SK-N-SH treated with all-trans-retinoic acid at 6 μM for 48 hours (cell line): ENCODE measurements at regions not wholly inside any gene's neighbourhood (a gene's known extent, or its start where the extent isn't known, plus 50 kb on each side); places are given as distances from the start of the nearest gene placed in this dataset.

Experiments
- ARNTL ChIP-seq: fragments of 450-650 bp; formaldehyde crosslinking; IDR thresholded peaks from 2 replicates; pipeline ENCODE4 v1.5.0; 2020; ENCODE audit warnings: low read depth, mild to moderate bottlenecking, moderate library complexity, borderline replicate concordance
- BACH2 ChIP-seq: fragments of 250-450 bp; sonication (Bioruptor Pico); IDR thresholded peaks from 2 replicates; pipeline ENCODE4 v1.9.0; 2021; ENCODE audit warnings: mild to moderate bottlenecking, borderline replicate concordance
- CREB5 ChIP-seq: fragments of 250-450 bp; sonication (Bioruptor Pico); IDR thresholded peaks from 2 replicates; pipeline ENCODE4 v1.5.1; 2020; ENCODE audit warnings: low read depth, mild to moderate bottlenecking, moderate library complexity
- OSR1 ChIP-seq: fragments of 250-450 bp; sonication (Bioruptor Pico); IDR thresholded peaks from 2 replicates; pipeline ENCODE4 v1.8.0; 2022; ENCODE audit warnings: moderate library complexity, mild to moderate bottlenecking, inconsistent platforms
- PATZ1 ChIP-seq: fragments of 250-450 bp; sonication (Bioruptor Pico); IDR thresholded peaks from 2 replicates; pipeline ENCODE4 v1.8.0; 2020; ENCODE audit warnings: mild to moderate bottlenecking, moderate library complexity, borderline replicate concordance
- PPARA ChIP-seq: fragments of 250-450 bp; sonication (Bioruptor Pico); IDR thresholded peaks from 2 replicates; pipeline ENCODE4 v1.5.0; 2020; ENCODE audit warnings: mild to moderate bottlenecking, borderline replicate concordance
- TCF4 ChIP-seq: fragments of 250-450 bp; sonication (Bioruptor Pico); IDR thresholded peaks from 2 replicates; pipeline ENCODE4 v1.8.0; 2021; ENCODE audit warnings: mild to moderate bottlenecking, moderate library complexity, borderline replicate concordance
- TOX ChIP-seq: fragments of 250-450 bp; sonication (Bioruptor Pico); IDR thresholded peaks from 2 replicates; pipeline ENCODE4 v1.8.0; 2021; ENCODE audit warnings: mild to moderate bottlenecking, moderate library complexity, borderline replicate concordance
- TSHZ2 ChIP-seq: fragments of 250-450 bp; sonication (Bioruptor Pico); IDR thresholded peaks from 2 replicates; pipeline ENCODE4 v1.5.0; 2020; ENCODE audit warnings: mild to moderate bottlenecking, moderate library complexity
- ZC3H10 ChIP-seq: fragments of 250-450 bp; sonication (Bioruptor Pico); IDR thresholded peaks from 2 replicates; pipeline ENCODE4 v1.5.1; 2021; ENCODE audit warnings: mild to moderate bottlenecking, moderate library complexity
- ZFP30 ChIP-seq: fragments of 450-650 bp; formaldehyde crosslinking; IDR thresholded peaks from 2 replicates; pipeline ENCODE4 v1.5.0; 2022; ENCODE audit warnings: mild to moderate bottlenecking, moderate library complexity
- ZNF70 ChIP-seq: fragments of 450-650 bp; formaldehyde crosslinking; IDR thresholded peaks from 2 replicates; pipeline ENCODE4 v1.5.0; 2020; ENCODE audit warnings: mild to moderate bottlenecking, moderate library complexity
- TF ChIP-seq, protein P1 (sequence below): fragments of 250-450 bp; sonication (Bioruptor Pico); IDR thresholded peaks from 2 replicates; pipeline ENCODE4 v1.5.1; 2021; ENCODE audit warnings: mild to moderate bottlenecking, moderate library complexity

DNA sequence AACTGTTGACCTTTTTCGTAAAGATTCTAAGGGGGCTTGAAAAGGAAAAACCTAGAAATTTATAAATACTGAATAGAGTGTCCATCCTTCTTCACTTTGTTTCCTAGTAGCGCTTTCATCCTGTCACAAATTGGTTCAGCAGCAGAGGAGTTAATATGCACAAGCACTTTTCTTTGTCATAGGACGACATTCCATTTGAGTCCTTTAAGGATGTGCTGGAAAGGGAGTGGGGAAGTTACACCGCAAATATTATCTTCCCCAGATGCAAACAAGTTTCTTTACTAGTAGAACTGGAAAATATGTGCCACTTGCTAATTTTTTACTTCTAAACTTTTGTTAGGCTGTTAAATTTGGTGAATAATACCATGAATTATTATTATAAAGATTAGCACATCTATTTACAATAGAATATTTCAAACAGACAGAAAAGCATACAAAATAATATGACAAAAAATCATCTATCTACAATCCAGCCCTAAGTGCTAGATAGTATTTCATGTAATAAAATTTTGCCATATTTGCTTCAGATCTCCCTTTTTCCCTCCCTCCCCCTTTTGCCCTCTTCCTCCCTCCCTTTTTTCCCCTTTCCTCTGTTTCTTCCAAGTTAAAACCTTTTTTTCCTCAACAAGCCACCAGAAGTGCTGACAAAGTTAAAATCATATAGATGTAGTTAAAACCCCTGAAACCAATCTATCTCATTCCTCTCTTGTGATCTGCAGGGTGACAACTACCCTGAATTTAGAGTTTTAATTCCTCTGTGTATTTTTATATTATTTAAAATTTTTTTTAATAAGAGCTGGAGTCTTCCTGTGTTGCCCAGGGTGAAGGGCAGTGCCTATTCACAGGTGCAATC is 50.5 kb upstream of the MAP4K3 start:
- TF ChIP-seq, protein P1, sequence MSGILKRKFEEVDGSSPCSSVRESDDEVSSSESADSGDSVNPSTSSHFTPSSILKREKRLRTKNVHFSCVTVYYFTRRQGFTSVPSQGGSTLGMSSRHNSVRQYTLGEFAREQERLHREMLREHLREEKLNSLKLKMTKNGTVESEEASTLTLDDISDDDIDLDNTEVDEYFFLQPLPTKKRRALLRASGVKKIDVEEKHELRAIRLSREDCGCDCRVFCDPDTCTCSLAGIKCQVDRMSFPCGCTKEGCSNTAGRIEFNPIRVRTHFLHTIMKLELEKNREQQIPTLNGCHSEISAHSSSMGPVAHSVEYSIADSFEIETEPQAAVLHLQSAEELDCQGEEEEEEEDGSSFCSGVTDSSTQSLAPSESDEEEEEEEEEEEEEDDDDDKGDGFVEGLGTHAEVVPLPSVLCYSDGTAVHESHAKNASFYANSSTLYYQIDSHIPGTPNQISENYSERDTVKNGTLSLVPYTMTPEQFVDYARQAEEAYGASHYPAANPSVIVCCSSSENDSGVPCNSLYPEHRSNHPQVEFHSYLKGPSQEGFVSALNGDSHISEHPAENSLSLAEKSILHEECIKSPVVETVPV (CRISPR knock-in tag): no peak
- no peak for TF ChIP-seq ARNTL
- TF ChIP-seq OSR1: no peak
- TF ChIP-seq PPARA (CRISPR knock-in tag): no peak
- no peak for TF ChIP-seq CREB5 (CRISPR knock-in tag)
- TF ChIP-seq TSHZ2 (CRISPR knock-in tag): no peak
- no peak for TF ChIP-seq PATZ1 (CRISPR knock-in tag)
- no peak for TF ChIP-seq ZNF70 (CRISPR knock-in tag)
- no peak for TF ChIP-seq TCF4 (CRISPR knock-in tag)
- TF ChIP-seq ZFP30 (CRISPR knock-in tag): no peak
- no peak for TF ChIP-seq ZC3H10 (CRISPR knock-in tag)
- no peak for TF ChIP-seq BACH2 (CRISPR knock-in tag)
- TF ChIP-seq TOX (CRISPR knock-in tag): no peak
